Mesothelial cell of epicardium (in vitro differentiated cells): ENCODE measurements at regions not wholly inside any gene's neighbourhood (a gene's known extent, or its start where the extent isn't known, plus 50 kb on each side); places are given as distances from the start of the nearest gene placed in this dataset.

ENCODE experiments used
- DNase-seq, 2 experiments: peaks; one replicate each; pipeline ENCODE4 v3.0.0; 2021; ENCODE audit warnings: low spot score in 2 of 2; ENCODE audit not compliant: unreplicated experiment in 2 of 2
- H3K27ac Mint-ChIP-seq: 2 replicates; pipeline ENCODE4 v1.8.0; 2021; ENCODE audit warnings: mixed read lengths
- H3K27me3 Mint-ChIP-seq: 2 replicates; pipeline ENCODE4 v1.8.0; 2021; ENCODE audit warnings: low read depth, mixed read lengths
- H3K36me3 Mint-ChIP-seq: 2 replicates; pipeline ENCODE4 v1.8.0; 2021; ENCODE audit warnings: mixed read lengths
- H3K4me1 Mint-ChIP-seq: 2 replicates; pipeline ENCODE4 v1.8.0; 2021; ENCODE audit warnings: mixed read lengths
- H3K4me3 Mint-ChIP-seq: 2 replicates; pipeline ENCODE4 v1.8.0; 2021; ENCODE audit warnings: mild to moderate bottlenecking, moderate library complexity, mixed read lengths
- H3K9me3 Mint-ChIP-seq: 2 replicates; pipeline ENCODE4 v1.8.0; 2021; ENCODE audit warnings: mixed read lengths
- CTCF ChIP-seq: fragments of 200-600 bp; sonication (generic); IDR thresholded peaks from one replicate; pipeline ENCODE4 v1.5.0; 2021; ENCODE audit warnings: antibody characterized with exemption; ENCODE audit not compliant: unreplicated experiment

DNA sequence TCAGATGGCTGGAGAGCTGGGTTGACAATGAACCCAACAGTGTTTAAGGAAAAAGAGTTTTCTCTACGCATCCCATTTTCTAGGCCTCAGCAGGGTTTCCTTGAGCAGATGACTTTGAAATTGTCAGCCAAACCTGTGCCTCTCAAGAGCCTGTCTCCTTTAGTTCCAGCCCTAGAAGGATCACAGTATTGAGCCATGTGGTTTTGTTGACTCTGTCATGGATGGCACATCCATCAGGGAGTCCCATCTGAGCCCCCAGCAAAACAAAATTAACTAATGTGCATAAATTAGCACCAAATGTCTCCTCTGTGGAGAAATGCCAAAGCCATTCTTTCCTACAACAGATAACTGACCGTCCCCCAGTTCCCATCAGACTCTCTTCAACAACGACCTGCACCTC is 103.8 kb upstream of the BLID start:
- no peak for DNase-seq
- Mint-ChIP-seq H3K9me3 (peaks cover 7% of the 10 kb centered on the region), H3K27me3 (no peaks in the 10 kb centered on the region), H3K4me3 (no peak overlapping the region), H3K36me3 (no peaks in the 10 kb centered on the region), H3K4me1 (peaks cover 15% of the 10 kb centered on the region), H3K27ac (no peak overlapping the region)
- no peak for TF ChIP-seq CTCF

- Mint-ChIP-seq H3K4me1 (peaks cover 10% of the 10 kb centered on the region), H3K4me3 (no peak overlapping the region), H3K27me3 (no peaks in the 10 kb centered on the region), H3K27ac (no peak overlapping the region), H3K9me3 (no peaks in the 10 kb centered on the region), H3K36me3 (no peaks in the 10 kb centered on the region)
- DNase-seq: peak; percentile 36 to 78
- peak; percentile 81 for TF ChIP-seq CTCF
These were observed 99.4 kb upstream of the BLID start for GRCh38 chr11:122215244-122215992.

GRCh38 chr11:122214567-122214966 is 98.6 kb upstream of the BLID start:
- no peak overlapping the region for H3K4me3 Mint-ChIP-seq
- no peaks in the 10 kb centered on the region for H3K27me3 Mint-ChIP-seq
- DNase-seq: no peak
- H3K36me3 Mint-ChIP-seq: no peaks in the 10 kb centered on the region
- no peaks in the 10 kb centered on the region for H3K9me3 Mint-ChIP-seq
- H3K27ac Mint-ChIP-seq: no peak overlapping the region
- peaks cover 18% of the 10 kb centered on the region for H3K4me1 Mint-ChIP-seq
- no peak for TF ChIP-seq CTCF

GRCh38 chr11:122214080-122214479 is 98.1 kb upstream of the BLID start:
- H3K4me1 Mint-ChIP-seq: peaks cover 18% of the 10 kb centered on the region
- no peaks in the 10 kb centered on the region for H3K9me3 Mint-ChIP-seq
- DNase-seq: no peak
- no peaks in the 10 kb centered on the region for H3K27me3 Mint-ChIP-seq
- no peaks in the 10 kb centered on the region for H3K36me3 Mint-ChIP-seq
- TF ChIP-seq CTCF: no peak
- no peak overlapping the region for H3K27ac Mint-ChIP-seq
- no peak overlapping the region for H3K4me3 Mint-ChIP-seq

DNA sequence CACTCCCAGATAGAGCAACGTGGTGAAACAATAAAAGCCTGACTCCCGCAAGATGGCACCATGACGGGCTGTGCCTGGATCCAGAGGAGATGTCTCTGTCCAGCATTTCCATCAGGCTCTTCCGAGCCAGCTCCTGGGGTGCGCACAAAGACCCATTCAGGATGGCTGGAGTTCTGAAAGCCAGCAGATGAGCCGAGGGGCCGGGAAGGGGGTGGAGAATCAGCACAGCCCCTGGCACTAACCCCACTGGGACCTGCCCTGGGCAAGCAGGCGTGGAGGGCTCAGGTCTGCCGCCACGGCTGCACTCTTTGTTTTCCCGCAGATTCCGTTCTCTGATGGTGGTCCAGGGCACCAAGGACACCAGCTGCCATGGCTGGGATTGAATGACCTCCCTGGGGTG is 97.2 kb upstream of the BLID start:
- H3K9me3 Mint-ChIP-seq: no peaks in the 10 kb centered on the region
- no peak overlapping the region for H3K4me3 Mint-ChIP-seq
- no peak for TF ChIP-seq CTCF
- peaks cover 27% of the 10 kb centered on the region for H3K4me1 Mint-ChIP-seq
- H3K27me3 Mint-ChIP-seq: no peaks in the 10 kb centered on the region
- H3K36me3 Mint-ChIP-seq: no peaks in the 10 kb centered on the region
- H3K27ac Mint-ChIP-seq: no peak overlapping the region
- DNase-seq: no peak
